IMR-90 (cell line): ENCODE measurements at regions not wholly inside any gene's neighbourhood (a gene's known extent, or its start where the extent isn't known, plus 50 kb on each side); places are given as distances from the start of the nearest gene placed in this dataset.

Source experiments
- ATAC-seq: fragments of 200-7000 bp; cut with Tn5 transposase; 2 replicates; pipeline ENCODE4 v1.9.1; 2020; ENCODE audit warnings: low read depth, mild to moderate bottlenecking, moderate library complexity
- BruUV-seq: library from RNA; stranded (reverse); fragments of 400-500 nt; replicated peaks from 2 replicates; lab custom pipeline; 2021; lab: Mats Ljungman, UMichigan
- CTCF ChIA-PET: fragments of 300-600 bp; formaldehyde crosslinking; extraction: SDS; loops from one replicate; lab custom pipeline; 2021; ENCODE audit warnings: antibody characterized with exemption; lab: Yijun Ruan, JAX
- POLR2A ChIA-PET: fragments of 300-600 bp; sonication (Branson Sonifier 250); formaldehyde crosslinking; loops from one replicate; lab custom pipeline; 2022; ENCODE audit warnings: antibody characterized with exemption; ENCODE audit not compliant: unreplicated experiment; lab: Charles Lee
- DNase-seq: peaks from one replicate; pipeline ENCODE4 v3.0.0; 2013
- H2AFZ ChIP-seq: replicated peaks from 2 replicates; pipeline ENCODE3; 2013; ENCODE audit warnings: low read length, mild to moderate bottlenecking; ENCODE audit not compliant: poor library complexity
- H2AK5ac ChIP-seq: 2 replicates; pipeline ENCODE4 v1.6.1; 2013; ENCODE audit warnings: low read depth, low read length, inconsistent platforms
- H2AK9ac ChIP-seq: replicated peaks from 2 replicates; pipeline ENCODE3; 2013; ENCODE audit warnings: mild to moderate bottlenecking, low read depth, low read length, moderate library complexity; ENCODE audit not compliant: poor library complexity
- H2BK120ac ChIP-seq: 2 replicates; pipeline ENCODE4 v1.6.1; 2013; ENCODE audit warnings: low read depth, low read length, inconsistent platforms
- H2BK15ac ChIP-seq: 3 replicates; pipeline ENCODE4 v1.6.1; 2013; ENCODE audit warnings: low read depth, low read length, inconsistent platforms
- H2BK20ac ChIP-seq: 2 replicates; pipeline ENCODE4 v1.6.1; 2013; ENCODE audit warnings: low read depth, mild to moderate bottlenecking, inconsistent platforms, low read length, moderate library complexity
- H2BK5ac ChIP-seq: 2 replicates; pipeline ENCODE4 v1.6.1; 2013; ENCODE audit warnings: mild to moderate bottlenecking, low read depth, low read length, inconsistent platforms; ENCODE audit not compliant: poor library complexity, severe bottlenecking
- H3K14ac ChIP-seq: replicated peaks from 2 replicates; pipeline ENCODE4 v1.6.1; 2013; ENCODE audit warnings: low read depth, low read length, inconsistent platforms
- H3K18ac ChIP-seq: 2 replicates; pipeline ENCODE4 v1.6.1; 2013; ENCODE audit warnings: low read depth, low read length, control low read depth
- H3K23ac ChIP-seq: 2 replicates; pipeline ENCODE4 v1.6.1; 2013; ENCODE audit warnings: low read depth, low read length, inconsistent platforms
- H3K27ac ChIP-seq: 2 replicates; pipeline ENCODE4 v1.5.1; 2013; ENCODE audit warnings: mild to moderate bottlenecking, control low read depth, low read length; ENCODE audit not compliant: insufficient read depth
- H3K27me3 ChIP-seq: 2 replicates; pipeline ENCODE4 v1.6.1; 2013; ENCODE audit warnings: low read length; ENCODE audit not compliant: control insufficient read depth, insufficient read depth
- H3K36me3 ChIP-seq: 2 replicates; pipeline ENCODE4 v1.6.1; 2013; ENCODE audit warnings: low read length, mixed read lengths; ENCODE audit not compliant: control insufficient read depth, insufficient read depth
- H3K4ac ChIP-seq: 2 replicates; pipeline ENCODE4 v1.6.1; 2013; ENCODE audit warnings: low read depth, low read length, inconsistent platforms
- H3K4me1 ChIP-seq: 2 replicates; pipeline ENCODE4 v1.6.1; 2013; ENCODE audit warnings: low read length, mixed read lengths; ENCODE audit not compliant: control insufficient read depth, insufficient read depth
- H3K4me2 ChIP-seq: 2 replicates; pipeline ENCODE4 v1.6.1; 2013; ENCODE audit warnings: low read depth, mild to moderate bottlenecking, control low read depth, low read length, moderate library complexity
- H3K4me3 ChIP-seq: 2 replicates; pipeline ENCODE4 v1.5.1; 2013; ENCODE audit warnings: low read depth, mild to moderate bottlenecking, control low read depth, low read length, moderate library complexity; ENCODE audit not compliant: insufficient read depth
- H3K56ac ChIP-seq: 2 replicates; pipeline ENCODE4 v1.6.1; 2013; ENCODE audit warnings: low read length, inconsistent platforms; ENCODE audit not compliant: insufficient read depth; ENCODE audit errors: extremely low read depth
- H3K79me1 ChIP-seq, 2 experiments: 2 replicates each; pipeline ENCODE4 v1.6.1; 2013; ENCODE audit warnings: low read length in 2 of 2, inconsistent platforms in 1 of 2, low read depth in 1 of 2
- H3K9ac ChIP-seq: 2 replicates; pipeline ENCODE4 v1.6.1; 2013; ENCODE audit warnings: low read depth, low read length, control low read depth
- H3K9me1 ChIP-seq: 2 replicates; pipeline ENCODE4 v1.6.1; 2013; ENCODE audit warnings: low read length, inconsistent platforms; ENCODE audit not compliant: insufficient read depth
- H3K9me3 ChIP-seq: 2 replicates; pipeline ENCODE4 v1.6.1; 2013; ENCODE audit warnings: low read length; ENCODE audit not compliant: control insufficient read depth, insufficient read depth
- H4K20me1 ChIP-seq: 2 replicates; pipeline ENCODE4 v1.6.1; 2013; ENCODE audit warnings: low read length, inconsistent platforms; ENCODE audit not compliant: insufficient read depth
- H4K5ac ChIP-seq: 2 replicates; pipeline ENCODE4 v1.6.1; 2013; ENCODE audit warnings: mild to moderate bottlenecking, low read depth, low read length, control low read depth
- H4K8ac ChIP-seq, 2 experiments: 2 replicates each; pipeline ENCODE4 v1.6.1; 2013; ENCODE audit warnings: low read depth in 2 of 2, low read length in 2 of 2, control low read depth in 1 of 2, inconsistent platforms in 1 of 2
- H4K91ac ChIP-seq: 2 replicates; pipeline ENCODE4 v1.6.1; 2013; ENCODE audit warnings: low read depth, low read length, inconsistent platforms; ENCODE audit not compliant: insufficient read depth
- BHLHE40 ChIP-seq: fragments of 150-350 bp; IDR thresholded peaks from 2 replicates; pipeline ENCODE4 v1.6.1; 2016; ENCODE audit warnings: mild to moderate bottlenecking, low read depth, low read length
- CEBPB ChIP-seq: IDR thresholded peaks from 2 replicates; pipeline ENCODE4 v1.6.1; 2012; ENCODE audit warnings: low read depth, low read length, improper control_type of control experiment
- CHD1 ChIP-seq: IDR thresholded peaks from 2 replicates; pipeline ENCODE4 v1.6.1; 2012; ENCODE audit warnings: low read depth, low read length, improper control_type of control experiment
- FOS ChIP-seq: fragments of 150-350 bp; IDR thresholded peaks from 2 replicates; pipeline ENCODE4 v1.6.1; 2016; ENCODE audit warnings: low read depth, low read length
- MAFK ChIP-seq: IDR thresholded peaks from 2 replicates; pipeline ENCODE4 v1.6.1; 2012; ENCODE audit warnings: low read depth, low read length, improper control_type of control experiment
- MAZ ChIP-seq: IDR thresholded peaks from 2 replicates; pipeline ENCODE4 v1.6.1; 2012; ENCODE audit warnings: low read depth, mild to moderate bottlenecking, low read length, improper control_type of control experiment, moderate library complexity, borderline replicate concordance
- MXI1 ChIP-seq: IDR thresholded peaks from 2 replicates; pipeline ENCODE4 v1.6.1; 2012; ENCODE audit warnings: low read depth, mild to moderate bottlenecking, low read length, moderate library complexity, borderline replicate concordance
- NFE2L2 ChIP-seq: fragments of 150-350 bp; IDR thresholded peaks from 2 replicates; pipeline ENCODE4 v1.6.1; 2016; ENCODE audit warnings: low read depth, mild to moderate bottlenecking, low read length
- POLR2A ChIP-seq: IDR thresholded peaks from 2 replicates; pipeline ENCODE4 v1.6.1; 2012; ENCODE audit warnings: mild to moderate bottlenecking, low read depth, low read length
- RAD21 ChIP-seq: IDR thresholded peaks from 2 replicates; pipeline ENCODE4 v1.6.1; 2012; ENCODE audit warnings: low read length, improper control_type of control experiment
- RCOR1 ChIP-seq: IDR thresholded peaks from 2 replicates; pipeline ENCODE4 v1.6.1; 2012; ENCODE audit warnings: mild to moderate bottlenecking, low read length, improper control_type of control experiment; ENCODE audit not compliant: insufficient replicate concordance
- RFX5 ChIP-seq: IDR thresholded peaks from 2 replicates; pipeline ENCODE4 v1.8.0; 2012; ENCODE audit warnings: low read depth, mild to moderate bottlenecking, low read length, moderate library complexity
- SMC3 ChIP-seq: fragments of 150-350 bp; IDR thresholded peaks from 2 replicates; pipeline ENCODE4 v1.6.1; 2016; ENCODE audit warnings: low read depth, mild to moderate bottlenecking, antibody characterized with exemption, low read length, moderate library complexity
- WGBS, 2 experiments: methylation state at CpG; one replicate each; pipeline versions ENCODE4 v1.1.5 to v1.1.7; 2013; ENCODE audit warnings: missing lambda C conversion rate in 2 of 2; ENCODE audit not compliant: insufficient read length in 1 of 2; ENCODE audit errors: extremely low coverage in 2 of 2; 5-methylcytosine and 5-hydroxymethylcytosine counted together
- dilution Hi-C: fragments of 300-500 bp; cut with HindIII; formaldehyde crosslinking; loops from one replicate; pipeline ENCODE4 v1.14.3; 2018; ENCODE audit warnings: low sequenced_read_pairs; ENCODE audit not compliant: unreplicated experiment
- in situ Hi-C: fragments of 300-500 bp; cut with MboI; formaldehyde crosslinking; loops from 3 replicates; pipeline ENCODE4 v1.14.3; 2019; ENCODE audit warnings: low sequenced_read_pairs, inconsistent platforms, mixed read lengths
- intact Hi-C: fragments of 100-400 bp; cut with micrococcal nuclease; formaldehyde crosslinking; loops from 2 replicates; pipeline ENCODE4 v1.10.0; 2022
- TF ChIP-seq, protein P1 (sequence below): fragments of 150-350 bp; IDR thresholded peaks from 2 replicates; pipeline ENCODE4 v1.6.1; 2016; ENCODE audit warnings: low read depth, mild to moderate bottlenecking, low read length, moderate library complexity, borderline replicate concordance
- TF ChIP-seq, protein P2 (sequence below): conservative IDR thresholded peaks from 2 replicates; pipeline ENCODE4 v1.5.1; 2012; ENCODE audit warnings: mild to moderate bottlenecking, low read depth, low read length, improper control_type of control experiment
- TF ChIP-seq, protein P3 (sequence below): fragments of 150-350 bp; IDR thresholded peaks from 2 replicates; pipeline ENCODE4 v1.6.1; 2017; ENCODE audit warnings: mild to moderate bottlenecking, antibody characterized with exemption, low read length, low read depth

DNA sequence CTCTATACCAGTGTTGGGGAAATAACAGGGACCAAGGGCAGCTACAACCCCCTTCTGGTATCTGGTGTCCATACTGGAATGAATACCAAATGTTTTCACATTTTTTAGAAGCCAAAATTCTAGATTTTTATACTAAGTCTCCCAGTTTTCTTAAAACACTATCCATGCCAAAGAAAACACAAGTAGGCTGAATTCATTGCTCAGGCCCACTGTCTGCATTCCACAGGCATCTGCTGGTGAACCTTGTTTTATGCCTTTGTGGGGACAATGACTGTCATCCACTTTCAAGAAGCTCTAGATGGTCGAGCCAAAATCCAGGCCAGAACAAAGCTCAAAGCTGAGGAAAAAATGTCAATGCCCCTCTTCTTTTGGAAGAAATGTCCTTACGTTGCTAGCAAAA lies 213.4 kb upstream of the RASGEF1B start:
- intact Hi-C loops (no loop called here), dilution Hi-C loops (no loop called here), in situ Hi-C loops (no loop called here)
- Histone ChIP-seq H3K4me2 (no peak overlapping the region), H3K36me3 (no peaks in the 10 kb centered on the region), H3K56ac (no peak overlapping the region), H2BK15ac (no peak overlapping the region), H4K20me1 (no peaks in the 10 kb centered on the region), H3K27me3 (no peaks in the 10 kb centered on the region), H3K9ac (no peak overlapping the region), H4K91ac (no peak overlapping the region), H3K14ac (no peak overlapping the region), H4K5ac (no peak overlapping the region), H3K79me1 (no peaks in the 10 kb centered on the region), H3K9me1 (no peaks in the 10 kb centered on the region), H3K4me1 (no peaks in the 10 kb centered on the region), H3K18ac (no peak overlapping the region), H4K8ac (no peak overlapping the region), H2BK120ac (no peak overlapping the region), H3K9me3 (no peaks in the 10 kb centered on the region), H2AK5ac (no peak overlapping the region), H2AFZ (no peak overlapping the region), H3K27ac (no peak overlapping the region), H3K23ac (no peak overlapping the region), H2BK20ac (no peak overlapping the region), H3K4ac (no peak overlapping the region), H2AK9ac (no peak overlapping the region), H3K4me3 (no peak overlapping the region), H2BK5ac (no peak overlapping the region)
- WGBS, 2 experiments, result 17% methylated on average over 1 of the region's 2 CpGs; no CpG with 5 or more reads in 1 of the 2 experiments
- TF ChIP-seq, protein P1, sequence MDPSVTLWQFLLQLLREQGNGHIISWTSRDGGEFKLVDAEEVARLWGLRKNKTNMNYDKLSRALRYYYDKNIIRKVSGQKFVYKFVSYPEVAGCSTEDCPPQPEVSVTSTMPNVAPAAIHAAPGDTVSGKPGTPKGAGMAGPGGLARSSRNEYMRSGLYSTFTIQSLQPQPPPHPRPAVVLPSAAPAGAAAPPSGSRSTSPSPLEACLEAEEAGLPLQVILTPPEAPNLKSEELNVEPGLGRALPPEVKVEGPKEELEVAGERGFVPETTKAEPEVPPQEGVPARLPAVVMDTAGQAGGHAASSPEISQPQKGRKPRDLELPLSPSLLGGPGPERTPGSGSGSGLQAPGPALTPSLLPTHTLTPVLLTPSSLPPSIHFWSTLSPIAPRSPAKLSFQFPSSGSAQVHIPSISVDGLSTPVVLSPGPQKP, result no peak
- no peak for TF ChIP-seq CEBPB
- no peak for TF ChIP-seq RAD21
- TF ChIP-seq RCOR1, result no peak
- TF ChIP-seq MAFK, result no peak
- TF ChIP-seq, protein P2, sequence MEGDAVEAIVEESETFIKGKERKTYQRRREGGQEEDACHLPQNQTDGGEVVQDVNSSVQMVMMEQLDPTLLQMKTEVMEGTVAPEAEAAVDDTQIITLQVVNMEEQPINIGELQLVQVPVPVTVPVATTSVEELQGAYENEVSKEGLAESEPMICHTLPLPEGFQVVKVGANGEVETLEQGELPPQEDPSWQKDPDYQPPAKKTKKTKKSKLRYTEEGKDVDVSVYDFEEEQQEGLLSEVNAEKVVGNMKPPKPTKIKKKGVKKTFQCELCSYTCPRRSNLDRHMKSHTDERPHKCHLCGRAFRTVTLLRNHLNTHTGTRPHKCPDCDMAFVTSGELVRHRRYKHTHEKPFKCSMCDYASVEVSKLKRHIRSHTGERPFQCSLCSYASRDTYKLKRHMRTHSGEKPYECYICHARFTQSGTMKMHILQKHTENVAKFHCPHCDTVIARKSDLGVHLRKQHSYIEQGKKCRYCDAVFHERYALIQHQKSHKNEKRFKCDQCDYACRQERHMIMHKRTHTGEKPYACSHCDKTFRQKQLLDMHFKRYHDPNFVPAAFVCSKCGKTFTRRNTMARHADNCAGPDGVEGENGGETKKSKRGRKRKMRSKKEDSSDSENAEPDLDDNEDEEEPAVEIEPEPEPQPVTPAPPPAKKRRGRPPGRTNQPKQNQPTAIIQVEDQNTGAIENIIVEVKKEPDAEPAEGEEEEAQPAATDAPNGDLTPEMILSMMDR, result no peak
- TF ChIP-seq, protein P3, sequence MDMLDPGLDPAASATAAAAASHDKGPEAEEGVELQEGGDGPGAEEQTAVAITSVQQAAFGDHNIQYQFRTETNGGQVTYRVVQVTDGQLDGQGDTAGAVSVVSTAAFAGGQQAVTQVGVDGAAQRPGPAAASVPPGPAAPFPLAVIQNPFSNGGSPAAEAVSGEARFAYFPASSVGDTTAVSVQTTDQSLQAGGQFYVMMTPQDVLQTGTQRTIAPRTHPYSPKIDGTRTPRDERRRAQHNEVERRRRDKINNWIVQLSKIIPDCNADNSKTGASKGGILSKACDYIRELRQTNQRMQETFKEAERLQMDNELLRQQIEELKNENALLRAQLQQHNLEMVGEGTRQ, result no peak
- TF ChIP-seq FOS, result no peak
- TF ChIP-seq MXI1, result no peak
- no peak for TF ChIP-seq NFE2L2
- no peak for TF ChIP-seq SMC3
- no peak for TF ChIP-seq MAZ
- TF ChIP-seq RFX5, result no peak
- TF ChIP-seq BHLHE40, result no peak
- TF ChIP-seq CHD1, result no peak
- no peak for TF ChIP-seq POLR2A
- ChIA-PET CTCF (no interaction called here), POLR2A (no interaction called here)
- BruUV-seq, result no TSS peak
- ATAC-seq (no peak), DNase-seq (no peak)
